Hindlimb muscle (tissue), 1 donor: ENCODE measurements at regions not wholly inside any gene's neighbourhood (a gene's known extent, or its start where the extent isn't known, plus 50 kb on each side); places are given as distances from the start of the nearest gene placed in this dataset.
"Not testable (repeated sequence)": the region's sequence is repeated elsewhere in the genome, so short reads cannot be mapped to it uniquely, and the experiment has no call there.

ENCODE experiments used
- DNase-seq: peaks from one replicate; pipeline ENCODE4 v3.0.0-alpha.2; 2013

GRCh38 chr2:204365811-204366210, 179.5 kb upstream of the PARD3B start:
- DNase-seq, result peak; percentile 14

GRCh38 chr2:204367466-204367865, 177.8 kb upstream of the PARD3B start:
- DNase-seq, result no peak

- DNase-seq, result no peak
Measured at GRCh38 chr2:204370172-204370718, 175.0 kb upstream of the PARD3B start.

- no peak for DNase-seq
Measured at GRCh38 chr2:204373942-204374341, 171.3 kb upstream of the PARD3B start.

- no peak for DNase-seq
Measured at GRCh38 chr2:204380141-204380881, 165.0 kb upstream of the PARD3B start.

GRCh38 chr2:204386668-204387067, 158.6 kb upstream of the PARD3B start:
- no peak for DNase-seq

GRCh38 chr2:204389120-204389519, 156.2 kb upstream of the PARD3B start:
- DNase-seq, result no peak

GRCh38 chr2:204389856-204390255, 155.4 kb upstream of the PARD3B start:
- no peak for DNase-seq

- DNase-seq, result no peak
Measured at GRCh38 chr2:204395539-204395938, 149.7 kb upstream of the PARD3B start.

- DNase-seq, result no peak
Measured at GRCh38 chr2:204401114-204401513, 144.2 kb upstream of the PARD3B start.

GRCh38 chr2:204407204-204408014, 137.9 kb upstream of the PARD3B start:
- DNase-seq, result no peak

- not testable (repeated sequence) for DNase-seq
Measured at GRCh38 chr2:204412782-204413181, 132.5 kb upstream of the PARD3B start.

GRCh38 chr2:204415406-204416181, 129.7 kb upstream of the PARD3B start:
- no peak for DNase-seq

GRCh38 chr2:204416236-204416635, 129.0 kb upstream of the PARD3B start:
- DNase-seq, result no peak

GRCh38 chr2:204425821-204426220, 119.5 kb upstream of the PARD3B start:
- no peak for DNase-seq

GRCh38 chr2:204428675-204429074, 116.6 kb upstream of the PARD3B start:
- DNase-seq, result no peak

GRCh38 chr2:204431529-204431928, 113.7 kb upstream of the PARD3B start:
- no peak for DNase-seq

GRCh38 chr2:204432196-204432595, 113.1 kb upstream of the PARD3B start:
- DNase-seq, result no peak

GRCh38 chr2:204434660-204435462, 110.4 kb upstream of the PARD3B start:
- no peak for DNase-seq

GRCh38 chr2:204436230-204436629, 109.0 kb upstream of the PARD3B start:
- no peak for DNase-seq

GRCh38 chr2:204437408-204437807, 107.9 kb upstream of the PARD3B start:
- no peak for DNase-seq
